ENCODE measurements at regions not wholly inside any gene's neighbourhood (a gene's known extent, or its start where the extent isn't known, plus 50 kb on each side); places are given as distances from the start of the nearest gene placed in this dataset.
"Not testable (repeated sequence)": the region's sequence is repeated elsewhere in the genome, so short reads cannot be mapped to it uniquely, and the experiment has no call there.

DNA sequence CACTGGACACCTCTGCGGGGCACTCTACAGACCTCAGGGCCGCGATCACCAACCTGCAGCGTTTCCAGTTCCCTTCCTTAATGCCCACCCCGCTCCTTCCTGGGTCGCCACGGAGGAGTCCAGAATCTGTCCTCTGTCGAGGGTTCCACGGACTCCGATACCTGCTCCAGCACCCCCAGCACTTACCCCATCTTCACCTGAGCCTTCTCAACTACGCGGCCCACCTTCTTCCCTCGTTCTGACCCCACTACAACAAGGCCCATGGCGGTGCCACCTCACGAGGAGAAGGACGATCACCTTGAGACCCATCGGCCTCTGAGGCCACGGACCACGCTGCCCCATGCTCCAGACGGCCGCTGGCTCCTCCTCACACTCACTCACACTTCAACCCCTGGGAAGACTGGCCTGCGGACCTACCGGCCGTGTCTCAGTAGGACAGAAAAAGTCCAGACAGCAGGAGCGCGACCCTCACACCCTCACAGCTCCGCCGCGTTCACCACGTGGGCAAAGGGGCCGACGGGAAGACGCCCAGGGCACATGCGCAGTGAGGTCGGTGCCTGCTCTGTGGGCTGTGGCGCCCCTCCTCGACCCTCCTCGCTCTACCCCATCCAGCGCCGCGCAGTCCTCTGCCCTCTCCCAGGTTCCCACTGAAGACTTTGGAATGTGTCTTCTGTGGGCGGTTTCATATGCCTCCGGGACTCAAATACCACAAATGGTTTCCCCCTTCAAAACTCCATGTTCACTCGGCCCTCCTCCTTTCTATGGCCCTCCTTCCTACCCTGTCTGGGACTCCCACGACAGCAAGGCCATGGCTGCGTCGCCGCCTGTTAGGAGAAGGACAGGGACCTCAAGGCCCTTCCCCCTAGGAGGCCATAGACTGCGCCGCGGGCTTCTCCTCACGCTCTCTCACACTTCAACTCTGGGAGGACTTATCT, 193.9 kb upstream of the PHF14 start:
- Histone ChIP-seq H3K4me3 (ENCODE audit: low read length in 3 of 3) (no peak overlapping the region), H3K4me1 (ENCODE audit: control insufficient read depth in 3 of 3, insufficient read depth in 3 of 3, low read length in 3 of 3) (no peaks in the 10 kb centered on the region), H3K27me3 (ENCODE audit: control insufficient read depth in 3 of 3, insufficient read depth in 3 of 3, low read length in 3 of 3) (no peaks in the 10 kb centered on the region), H3K36me3 (ENCODE audit: control insufficient read depth in 3 of 3, insufficient read depth in 3 of 3, low read length in 3 of 3) (no peaks in the 10 kb centered on the region), H3K9me3 (ENCODE audit: control insufficient read depth in 3 of 3, low read length in 3 of 3) (no peaks in the 10 kb centered on the region), H3K9ac (ENCODE audit: low read depth in 1 of 3, low read length in 3 of 3) (no peak overlapping the region), H3K27ac (ENCODE audit: low read depth, low read length) (no peak overlapping the region)

DNA sequence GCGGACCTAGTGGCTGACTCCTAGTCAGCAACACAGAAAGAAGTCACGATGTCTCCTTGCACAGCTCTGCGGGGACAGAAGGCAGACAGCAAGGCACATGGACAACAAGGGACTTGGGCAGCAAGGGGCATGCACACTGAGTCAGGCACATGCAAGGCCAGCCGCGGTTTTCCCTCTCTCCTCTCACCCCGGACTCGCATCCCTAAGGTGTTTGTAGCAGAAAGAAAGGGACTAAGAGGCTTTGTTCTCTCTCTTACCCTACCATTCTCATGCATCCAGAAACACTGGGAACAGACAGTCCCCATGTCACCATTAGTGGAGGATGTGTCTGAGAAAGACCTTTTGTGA, 193.3 kb upstream of the PHF14 start:
- H3K4me1 ChIP-seq (ENCODE audit: control insufficient read depth in 3 of 3, insufficient read depth in 3 of 3, low read length in 3 of 3): no peaks in the 10 kb centered on the region
- no peaks in the 10 kb centered on the region for H3K27me3 ChIP-seq (ENCODE audit: control insufficient read depth in 3 of 3, insufficient read depth in 3 of 3, low read length in 3 of 3)
- no peaks in the 10 kb centered on the region for H3K9me3 ChIP-seq (ENCODE audit: control insufficient read depth in 3 of 3, low read length in 3 of 3)
- no peak overlapping the region for H3K4me3 ChIP-seq (ENCODE audit: low read length in 3 of 3)
- H3K9ac ChIP-seq (ENCODE audit: low read depth in 1 of 3, low read length in 3 of 3): no peak overlapping the region
- H3K36me3 ChIP-seq (ENCODE audit: control insufficient read depth in 3 of 3, insufficient read depth in 3 of 3, low read length in 3 of 3): no peaks in the 10 kb centered on the region
- H3K27ac ChIP-seq (ENCODE audit: low read depth, low read length): no peak overlapping the region

DNA sequence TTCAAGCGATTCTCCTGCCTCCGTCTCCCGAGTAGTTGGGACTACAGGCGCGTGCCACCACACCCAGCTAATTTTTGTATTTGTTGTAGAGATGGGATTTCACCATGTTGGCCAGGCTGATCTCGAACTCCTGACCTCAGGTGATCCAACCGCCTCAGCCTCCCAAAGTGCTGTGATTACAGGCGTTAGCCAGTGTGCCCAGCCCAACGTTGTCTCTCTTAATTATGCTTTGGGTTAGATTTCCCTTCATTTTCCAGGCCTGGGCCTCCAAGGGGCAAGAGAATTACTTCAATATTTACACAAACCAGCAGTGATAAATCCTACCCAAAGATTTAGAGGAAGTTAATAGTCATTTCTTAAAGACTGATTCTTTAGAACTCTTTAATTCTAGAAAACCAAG, 186.7 kb upstream of the PHF14 start:
- not testable (repeated sequence) for H3K36me3 ChIP-seq (ENCODE audit: control insufficient read depth in 3 of 3, insufficient read depth in 3 of 3, low read length in 3 of 3); H3K27me3 ChIP-seq (ENCODE audit: control insufficient read depth in 3 of 3, insufficient read depth in 3 of 3, low read length in 3 of 3); H3K4me3 ChIP-seq (ENCODE audit: low read length in 3 of 3); H3K27ac ChIP-seq (ENCODE audit: low read depth, low read length); H3K9me3 ChIP-seq (ENCODE audit: control insufficient read depth in 3 of 3, low read length in 3 of 3); H3K4me1 ChIP-seq (ENCODE audit: control insufficient read depth in 3 of 3, insufficient read depth in 3 of 3, low read length in 3 of 3); H3K9ac ChIP-seq (ENCODE audit: low read depth in 1 of 3, low read length in 3 of 3)

DNA sequence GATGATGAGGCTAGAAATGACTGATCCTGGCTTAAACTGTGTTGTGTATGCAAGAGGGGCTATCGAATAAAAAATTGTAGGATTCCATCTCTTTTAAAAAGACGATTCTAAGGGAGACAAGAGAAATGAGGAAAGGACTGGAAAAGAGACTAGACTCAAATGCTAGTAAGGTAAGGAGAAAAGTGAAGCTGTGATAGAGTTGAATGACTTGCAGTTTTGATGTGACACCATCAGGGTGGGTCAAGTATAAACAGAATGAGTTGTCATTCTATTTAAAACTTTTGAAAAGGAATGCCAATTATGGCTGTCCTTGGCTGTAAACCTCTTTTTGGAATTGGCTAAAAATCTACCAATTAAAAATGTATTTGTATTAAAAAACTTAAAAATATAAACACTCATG, 184.5 kb upstream of the PHF14 start:
- H3K36me3 ChIP-seq (ENCODE audit: control insufficient read depth in 3 of 3, insufficient read depth in 3 of 3, low read length in 3 of 3): no peaks in the 10 kb centered on the region
- no peak overlapping the region for H3K27ac ChIP-seq (ENCODE audit: low read depth, low read length)
- no peak overlapping the region for H3K4me3 ChIP-seq (ENCODE audit: low read length in 3 of 3)
- H3K4me1 ChIP-seq (ENCODE audit: control insufficient read depth in 3 of 3, insufficient read depth in 3 of 3, low read length in 3 of 3): no peaks in the 10 kb centered on the region
- no peaks in the 10 kb centered on the region for H3K9me3 ChIP-seq (ENCODE audit: control insufficient read depth in 3 of 3, low read length in 3 of 3)
- H3K27me3 ChIP-seq (ENCODE audit: control insufficient read depth in 3 of 3, insufficient read depth in 3 of 3, low read length in 3 of 3): no peaks in the 10 kb centered on the region
- no peak overlapping the region for H3K9ac ChIP-seq (ENCODE audit: low read depth in 1 of 3, low read length in 3 of 3)

DNA sequence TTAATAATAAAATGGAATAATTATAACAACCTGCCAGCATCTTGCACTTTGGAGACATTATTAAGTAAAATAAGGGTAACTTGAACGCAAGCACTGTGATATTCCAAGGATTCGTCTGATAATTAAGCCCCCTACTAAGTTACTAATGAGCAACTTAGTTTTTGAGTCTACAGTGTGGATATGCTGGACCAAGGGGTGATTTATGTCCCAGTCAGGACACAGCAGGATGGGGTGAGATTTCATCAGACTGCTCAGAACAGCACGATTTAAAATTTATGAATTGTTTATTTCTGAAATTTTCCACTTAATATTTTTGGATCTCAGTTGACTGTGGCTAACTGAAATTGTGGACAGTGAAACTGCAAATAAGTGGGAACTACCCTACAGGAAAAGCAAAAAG, 182.8 kb upstream of the PHF14 start:
- H3K27ac ChIP-seq (ENCODE audit: low read depth, low read length): no peak overlapping the region
- no peaks in the 10 kb centered on the region for H3K36me3 ChIP-seq (ENCODE audit: control insufficient read depth in 3 of 3, insufficient read depth in 3 of 3, low read length in 3 of 3)

DNA sequence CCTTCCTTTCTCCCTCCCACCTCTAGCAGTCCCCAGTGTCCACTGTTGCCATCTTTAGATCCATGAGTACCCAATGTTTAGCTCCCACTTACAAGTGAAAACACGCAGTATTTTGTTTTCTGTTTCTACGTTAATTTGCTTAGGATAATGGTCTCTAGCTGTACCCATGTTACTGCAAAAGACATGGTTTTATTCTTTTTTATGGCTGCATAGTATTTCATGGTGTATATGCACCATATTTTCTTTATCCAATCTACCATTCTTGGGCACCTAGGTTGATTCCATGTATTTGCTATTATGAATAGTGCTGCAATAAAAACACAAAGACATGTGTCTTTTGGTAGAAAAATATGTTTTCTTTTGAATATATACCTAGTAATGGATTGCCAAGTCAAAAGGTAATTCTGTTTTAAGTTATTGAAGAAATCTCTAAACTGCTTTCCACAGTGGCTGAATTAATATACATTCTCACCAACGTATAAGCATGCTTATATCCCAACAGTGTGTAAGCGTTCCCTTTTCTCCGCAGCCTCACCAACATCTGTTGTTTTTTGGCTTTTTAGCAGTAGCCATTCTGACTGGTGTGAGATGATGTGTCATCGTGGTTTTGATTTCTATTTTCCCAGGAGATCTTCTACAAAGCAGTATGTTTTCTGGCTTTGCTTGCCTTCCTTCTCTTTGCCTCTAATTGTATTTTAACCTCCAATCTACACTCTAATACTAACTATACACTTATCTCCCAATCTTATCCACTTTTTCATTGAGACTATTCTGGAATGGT, 179.5 kb upstream of the PHF14 start:
- Histone ChIP-seq H3K27me3 (ENCODE audit: control insufficient read depth in 3 of 3, insufficient read depth in 3 of 3, low read length in 3 of 3) (no peaks in the 10 kb centered on the region), H3K9me3 (ENCODE audit: control insufficient read depth in 3 of 3, low read length in 3 of 3) (no peaks in the 10 kb centered on the region), H3K9ac (ENCODE audit: low read depth in 1 of 3, low read length in 3 of 3) (no peak overlapping the region), H3K27ac (ENCODE audit: low read depth, low read length) (no peak overlapping the region), H3K4me3 (ENCODE audit: low read length in 3 of 3) (no peak overlapping the region), H3K36me3 (ENCODE audit: control insufficient read depth in 3 of 3, insufficient read depth in 3 of 3, low read length in 3 of 3) (no peaks in the 10 kb centered on the region), H3K4me1 (ENCODE audit: control insufficient read depth in 3 of 3, insufficient read depth in 3 of 3, low read length in 3 of 3) (no peaks in the 10 kb centered on the region)

More for the DNA sequence above, 182.8 kb upstream of the PHF14 start:
- Histone ChIP-seq H3K4me1 (ENCODE audit: control insufficient read depth in 3 of 3, insufficient read depth in 3 of 3, low read length in 3 of 3) (no peaks in the 10 kb centered on the region), H3K9me3 (ENCODE audit: control insufficient read depth in 3 of 3, low read length in 3 of 3) (no peaks in the 10 kb centered on the region), H3K4me3 (ENCODE audit: low read length in 3 of 3) (no peak overlapping the region), H3K9ac (ENCODE audit: low read depth in 1 of 3, low read length in 3 of 3) (no peak overlapping the region), H3K27me3 (ENCODE audit: control insufficient read depth in 3 of 3, insufficient read depth in 3 of 3, low read length in 3 of 3) (no peaks in the 10 kb centered on the region)

DNA sequence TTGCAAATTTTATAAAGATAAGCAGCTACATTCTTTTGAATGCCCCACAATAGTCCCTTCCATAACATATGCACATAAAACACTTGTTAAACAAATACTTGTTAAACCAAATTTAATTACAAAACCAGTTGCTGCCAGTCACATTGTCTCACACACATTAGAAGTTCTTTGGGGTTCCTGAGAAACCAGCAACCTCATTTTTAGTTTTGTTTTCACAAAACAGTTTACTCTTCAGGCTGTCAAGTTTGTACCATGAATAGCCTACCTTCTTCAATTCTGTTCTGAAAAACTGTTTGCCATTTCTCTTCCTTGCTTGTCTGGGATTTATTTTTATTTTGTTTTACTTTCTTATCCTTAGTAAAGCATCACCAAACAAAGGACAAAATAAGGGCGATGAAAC, 176.5 kb upstream of the PHF14 start:
- Histone ChIP-seq H3K27me3 (ENCODE audit: control insufficient read depth in 3 of 3, insufficient read depth in 3 of 3, low read length in 3 of 3) (no peaks in the 10 kb centered on the region), H3K4me3 (ENCODE audit: low read length in 3 of 3) (no peak overlapping the region), H3K9ac (ENCODE audit: low read depth in 1 of 3, low read length in 3 of 3) (no peak overlapping the region), H3K9me3 (ENCODE audit: control insufficient read depth in 3 of 3, low read length in 3 of 3) (no peaks in the 10 kb centered on the region), H3K27ac (ENCODE audit: low read depth, low read length) (no peak overlapping the region), H3K4me1 (ENCODE audit: control insufficient read depth in 3 of 3, insufficient read depth in 3 of 3, low read length in 3 of 3) (no peaks in the 10 kb centered on the region), H3K36me3 (ENCODE audit: control insufficient read depth in 3 of 3, insufficient read depth in 3 of 3, low read length in 3 of 3) (no peaks in the 10 kb centered on the region)

DNA sequence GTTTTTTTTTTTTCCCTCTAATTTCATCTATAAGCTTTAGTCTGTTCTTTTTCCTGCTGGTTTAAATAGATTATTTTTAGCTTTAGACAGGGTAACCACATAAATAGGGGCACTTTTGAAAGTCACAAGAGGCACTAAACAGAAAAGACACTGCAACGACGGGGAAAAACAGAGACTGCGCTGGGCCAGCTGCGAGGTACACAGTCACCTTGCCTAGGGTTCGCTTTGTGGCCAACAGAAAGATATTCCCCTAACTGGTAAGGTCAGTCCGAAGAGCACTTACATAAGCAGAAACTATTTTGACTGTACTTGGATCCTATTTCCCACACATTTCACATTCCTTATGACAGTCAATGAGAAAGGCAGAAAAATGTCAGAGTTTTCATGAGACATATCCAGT, 175.6 kb upstream of the PHF14 start:
- no peaks in the 10 kb centered on the region for H3K9me3 ChIP-seq (ENCODE audit: control insufficient read depth in 3 of 3, low read length in 3 of 3)
- no peak overlapping the region for H3K4me3 ChIP-seq (ENCODE audit: low read length in 3 of 3)
- H3K36me3 ChIP-seq (ENCODE audit: control insufficient read depth in 3 of 3, insufficient read depth in 3 of 3, low read length in 3 of 3): no peaks in the 10 kb centered on the region
- no peaks in the 10 kb centered on the region for H3K27me3 ChIP-seq (ENCODE audit: control insufficient read depth in 3 of 3, insufficient read depth in 3 of 3, low read length in 3 of 3)
- no peak overlapping the region for H3K27ac ChIP-seq (ENCODE audit: low read depth, low read length)
- H3K9ac ChIP-seq (ENCODE audit: low read depth in 1 of 3, low read length in 3 of 3): no peak overlapping the region
- H3K4me1 ChIP-seq (ENCODE audit: control insufficient read depth in 3 of 3, insufficient read depth in 3 of 3, low read length in 3 of 3): no peaks in the 10 kb centered on the region

DNA sequence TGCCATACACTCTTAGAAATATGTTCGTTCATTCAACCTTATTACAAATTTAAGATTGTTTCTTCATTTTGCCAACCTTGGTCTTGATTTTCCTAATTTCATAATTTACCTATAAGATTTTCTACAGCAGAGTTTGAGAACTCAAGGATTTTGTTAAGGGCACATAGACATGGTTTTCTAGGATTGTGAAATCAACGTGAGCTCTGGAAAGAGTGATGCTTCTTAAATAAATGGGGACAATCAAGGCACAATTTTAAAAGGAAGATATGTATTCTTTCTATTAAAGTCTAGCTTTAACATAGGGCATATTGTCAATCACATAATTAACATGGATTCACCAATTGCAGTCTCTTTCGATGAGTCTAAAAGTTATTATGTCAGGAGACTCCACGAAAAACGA, 174.2 kb upstream of the PHF14 start:
- H3K27ac ChIP-seq (ENCODE audit: low read depth, low read length): no peak overlapping the region
- H3K27me3 ChIP-seq (ENCODE audit: control insufficient read depth in 3 of 3, insufficient read depth in 3 of 3, low read length in 3 of 3): no peaks in the 10 kb centered on the region
- H3K4me3 ChIP-seq (ENCODE audit: low read length in 3 of 3): no peak overlapping the region
- no peaks in the 10 kb centered on the region for H3K9me3 ChIP-seq (ENCODE audit: control insufficient read depth in 3 of 3, low read length in 3 of 3)
- H3K9ac ChIP-seq (ENCODE audit: low read depth in 1 of 3, low read length in 3 of 3): no peak overlapping the region
- H3K36me3 ChIP-seq (ENCODE audit: control insufficient read depth in 3 of 3, insufficient read depth in 3 of 3, low read length in 3 of 3): no peaks in the 10 kb centered on the region
- no peaks in the 10 kb centered on the region for H3K4me1 ChIP-seq (ENCODE audit: control insufficient read depth in 3 of 3, insufficient read depth in 3 of 3, low read length in 3 of 3)

DNA sequence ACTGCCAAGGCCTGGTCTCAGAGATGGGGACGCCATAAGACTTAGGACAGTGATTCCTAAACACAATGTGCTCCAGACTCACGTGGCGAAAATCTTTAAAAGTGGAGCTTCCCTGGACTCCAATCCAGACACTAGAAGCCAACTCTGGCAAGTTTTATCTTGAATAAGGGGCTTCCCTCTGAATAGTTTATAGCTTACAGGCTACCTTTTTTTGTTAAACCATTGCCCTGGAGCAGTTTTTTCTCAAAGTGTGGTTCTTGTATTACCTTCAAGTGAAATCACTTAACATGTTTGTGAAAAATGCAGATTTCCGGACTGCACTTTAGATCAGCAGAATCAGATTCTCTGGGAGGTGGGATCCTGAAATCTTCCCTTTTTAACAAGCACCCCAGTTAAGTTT, 171.7 kb upstream of the PHF14 start:
- H3K27me3 ChIP-seq (ENCODE audit: control insufficient read depth in 3 of 3, insufficient read depth in 3 of 3, low read length in 3 of 3): no peaks in the 10 kb centered on the region
- H3K36me3 ChIP-seq (ENCODE audit: control insufficient read depth in 3 of 3, insufficient read depth in 3 of 3, low read length in 3 of 3): no peaks in the 10 kb centered on the region
- H3K27ac ChIP-seq (ENCODE audit: low read depth, low read length): no peak overlapping the region
- H3K9me3 ChIP-seq (ENCODE audit: control insufficient read depth in 3 of 3, low read length in 3 of 3): no peaks in the 10 kb centered on the region
- H3K4me1 ChIP-seq (ENCODE audit: control insufficient read depth in 3 of 3, insufficient read depth in 3 of 3, low read length in 3 of 3): no peaks in the 10 kb centered on the region
- no peak overlapping the region for H3K9ac ChIP-seq (ENCODE audit: low read depth in 1 of 3, low read length in 3 of 3)
- no peak overlapping the region for H3K4me3 ChIP-seq (ENCODE audit: low read length in 3 of 3)

Data from skeletal muscle tissue (tissue), 3 donors.